Endothelial cell (in vitro differentiated cells): ENCODE measurements at regions not wholly inside any gene's neighbourhood (a gene's known extent, or its start where the extent isn't known, plus 50 kb on each side); places are given as distances from the start of the nearest gene placed in this dataset.

Source experiments
- DNase-seq: peaks from one replicate; pipeline ENCODE4 v3.0.0; 2021; ENCODE audit warnings: low spot score
- H3K27ac Mint-ChIP-seq: one replicate; pipeline ENCODE4 v1.8.0; 2021; ENCODE audit warnings: mixed read lengths, inconsistent platforms; ENCODE audit not compliant: unreplicated experiment
- H3K27me3 Mint-ChIP-seq: one replicate; pipeline ENCODE4 v1.8.0; 2021; ENCODE audit warnings: mild to moderate bottlenecking, moderate library complexity, mixed read lengths, inconsistent platforms; ENCODE audit not compliant: unreplicated experiment
- H3K36me3 Mint-ChIP-seq: one replicate; pipeline ENCODE4 v1.8.0; 2021; ENCODE audit warnings: mild to moderate bottlenecking, low read depth, mixed read lengths, inconsistent platforms; ENCODE audit not compliant: unreplicated experiment
- H3K4me1 Mint-ChIP-seq: one replicate; pipeline ENCODE4 v1.8.0; 2021; ENCODE audit warnings: mild to moderate bottlenecking, mixed read lengths, inconsistent platforms; ENCODE audit not compliant: unreplicated experiment
- H3K4me3 Mint-ChIP-seq: one replicate; pipeline ENCODE4 v1.8.0; 2021; ENCODE audit warnings: mild to moderate bottlenecking, mixed read lengths, inconsistent platforms; ENCODE audit not compliant: unreplicated experiment
- H3K9me3 Mint-ChIP-seq: one replicate; pipeline ENCODE4 v1.8.0; 2021; ENCODE audit warnings: mixed read lengths, inconsistent platforms; ENCODE audit not compliant: unreplicated experiment
- TF ChIP-seq, protein P1 (sequence below): fragments of 200-600 bp; sonication (generic); IDR thresholded peaks from one replicate; pipeline ENCODE4 v1.5.0; 2021; ENCODE audit warnings: antibody characterized with exemption; ENCODE audit not compliant: unreplicated experiment

DNA sequence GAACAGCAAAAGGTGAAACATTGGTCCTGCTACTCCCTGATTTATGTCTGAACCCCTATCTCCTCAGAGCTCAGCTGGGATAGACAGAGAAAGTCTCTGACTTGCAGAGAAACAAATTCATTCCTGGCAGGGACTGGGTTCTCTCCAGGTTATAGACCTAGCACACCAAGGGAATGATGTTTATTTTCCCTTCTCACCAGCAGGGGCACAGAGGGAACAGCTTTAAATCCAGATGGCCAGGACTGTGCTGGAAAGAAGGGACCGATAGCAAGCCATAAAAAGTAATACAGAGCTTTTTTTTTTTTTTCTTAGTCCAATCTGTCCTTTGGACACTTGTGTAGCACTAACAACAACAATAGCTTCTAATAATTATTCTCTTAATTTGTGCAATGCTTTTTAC, 141.1 kb upstream of the C9orf72 start:
- Mint-ChIP-seq H3K4me3 (no peak overlapping the region), H3K36me3 (no peaks in the 10 kb centered on the region), H3K27me3 (no peaks in the 10 kb centered on the region), H3K9me3 (no peaks in the 10 kb centered on the region), H3K4me1 (peaks cover 10% of the 10 kb centered on the region), H3K27ac (no peak overlapping the region)
- no peak for DNase-seq
- TF ChIP-seq, protein P1, sequence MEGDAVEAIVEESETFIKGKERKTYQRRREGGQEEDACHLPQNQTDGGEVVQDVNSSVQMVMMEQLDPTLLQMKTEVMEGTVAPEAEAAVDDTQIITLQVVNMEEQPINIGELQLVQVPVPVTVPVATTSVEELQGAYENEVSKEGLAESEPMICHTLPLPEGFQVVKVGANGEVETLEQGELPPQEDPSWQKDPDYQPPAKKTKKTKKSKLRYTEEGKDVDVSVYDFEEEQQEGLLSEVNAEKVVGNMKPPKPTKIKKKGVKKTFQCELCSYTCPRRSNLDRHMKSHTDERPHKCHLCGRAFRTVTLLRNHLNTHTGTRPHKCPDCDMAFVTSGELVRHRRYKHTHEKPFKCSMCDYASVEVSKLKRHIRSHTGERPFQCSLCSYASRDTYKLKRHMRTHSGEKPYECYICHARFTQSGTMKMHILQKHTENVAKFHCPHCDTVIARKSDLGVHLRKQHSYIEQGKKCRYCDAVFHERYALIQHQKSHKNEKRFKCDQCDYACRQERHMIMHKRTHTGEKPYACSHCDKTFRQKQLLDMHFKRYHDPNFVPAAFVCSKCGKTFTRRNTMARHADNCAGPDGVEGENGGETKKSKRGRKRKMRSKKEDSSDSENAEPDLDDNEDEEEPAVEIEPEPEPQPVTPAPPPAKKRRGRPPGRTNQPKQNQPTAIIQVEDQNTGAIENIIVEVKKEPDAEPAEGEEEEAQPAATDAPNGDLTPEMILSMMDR = peak; percentile 29

DNA sequence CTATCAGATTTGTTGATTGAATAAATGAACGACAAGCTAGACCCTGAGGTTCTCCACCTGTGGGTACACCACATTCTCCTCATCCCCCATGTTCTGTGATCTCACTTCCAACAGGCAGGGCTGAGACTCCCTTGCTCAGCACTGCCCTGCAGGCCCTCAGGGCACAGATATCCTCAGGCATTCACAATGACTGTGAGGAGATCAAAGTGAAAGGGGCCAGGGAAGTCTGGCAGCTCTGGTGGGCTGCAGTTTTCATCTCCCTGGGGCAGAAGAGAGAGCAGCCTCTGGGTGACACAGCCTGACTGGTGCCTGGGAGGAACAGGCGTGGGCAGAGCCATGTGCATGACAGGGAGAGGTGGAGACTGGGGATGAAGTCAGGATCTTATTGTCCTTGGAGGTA, 142.4 kb upstream of the C9orf72 start:
- Mint-ChIP-seq H3K4me3 (no peak overlapping the region), H3K36me3 (no peaks in the 10 kb centered on the region), H3K27ac (no peak overlapping the region), H3K4me1 (peaks cover 10% of the 10 kb centered on the region), H3K9me3 (no peaks in the 10 kb centered on the region), H3K27me3 (no peaks in the 10 kb centered on the region)
- TF ChIP-seq, protein P1 = no peak
- DNase-seq = no peak

DNA sequence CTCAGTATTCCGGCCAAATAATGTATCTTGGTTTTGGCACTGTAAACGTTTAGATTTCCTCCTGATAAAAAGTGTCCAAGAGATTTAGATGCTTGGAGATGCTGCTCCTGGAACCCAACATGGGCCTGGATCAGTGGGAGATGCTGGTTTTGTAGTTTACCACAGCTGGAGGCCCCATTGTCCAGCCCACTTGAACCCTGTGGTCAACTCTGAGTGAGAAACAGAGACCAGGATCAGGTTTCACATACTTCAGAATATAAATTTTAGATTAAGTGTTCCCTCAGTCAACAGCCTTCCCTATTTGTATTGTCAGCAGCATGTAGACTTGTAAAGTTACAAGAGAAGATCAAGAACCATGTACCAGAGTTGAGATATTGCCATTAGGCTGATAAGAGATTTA, 144.7 kb upstream of the C9orf72 start:
- Mint-ChIP-seq H3K36me3 (no peaks in the 10 kb centered on the region), H3K4me1 (no peaks in the 10 kb centered on the region)

DNA sequence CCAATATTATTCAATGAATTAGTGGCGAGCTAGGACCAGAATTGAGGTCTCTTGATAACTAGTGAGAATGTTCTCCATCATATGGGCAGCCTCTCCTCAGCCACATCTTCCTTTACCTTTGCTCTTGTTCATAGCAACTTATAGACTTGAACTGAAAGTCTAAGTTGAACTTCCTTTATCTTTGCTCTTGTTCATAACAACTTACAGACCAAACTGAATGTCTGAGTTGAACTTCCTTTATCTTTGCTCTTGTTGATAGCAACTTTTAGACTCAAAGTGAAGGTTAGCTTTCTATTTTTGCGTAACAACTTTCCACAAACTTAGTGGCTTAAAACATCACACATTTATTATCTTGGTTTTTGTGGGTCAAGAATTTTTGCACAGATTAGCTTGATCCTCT, 146.4 kb upstream of the C9orf72 start:
- no peaks in the 10 kb centered on the region for H3K4me1 Mint-ChIP-seq
- no peak overlapping the region for H3K27ac Mint-ChIP-seq
- TF ChIP-seq, protein P1 = no peak

More for the DNA sequence above, 144.7 kb upstream of the C9orf72 start:
- Mint-ChIP-seq H3K27me3 (no peaks in the 10 kb centered on the region), H3K9me3 (no peaks in the 10 kb centered on the region), H3K4me3 (no peak overlapping the region), H3K27ac (no peak overlapping the region)
- TF ChIP-seq, protein P1 = no peak
- no peak for DNase-seq

DNA sequence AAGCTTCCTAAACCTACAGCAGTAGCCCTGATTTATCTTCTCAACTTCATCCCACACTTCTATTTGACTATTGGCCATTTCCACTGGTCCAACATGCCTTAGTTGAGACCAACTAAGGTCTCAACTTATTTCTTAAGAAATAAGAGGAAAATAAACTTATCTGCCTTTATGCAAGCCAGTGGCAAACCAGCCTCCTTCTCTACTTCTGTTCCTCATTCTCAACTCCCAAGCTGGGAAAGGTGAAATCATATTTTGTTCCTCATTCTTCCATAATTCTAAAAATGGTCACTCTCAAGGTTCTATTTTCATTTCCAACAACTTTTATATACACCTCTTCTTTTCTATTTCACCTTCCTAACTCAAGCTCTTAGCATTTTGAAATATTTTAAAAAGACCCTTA, 149.6 kb upstream of the C9orf72 start:
- no peaks in the 10 kb centered on the region for H3K27me3 Mint-ChIP-seq
- H3K4me3 Mint-ChIP-seq = no peak overlapping the region
- no peak overlapping the region for H3K27ac Mint-ChIP-seq
- H3K4me1 Mint-ChIP-seq = no peaks in the 10 kb centered on the region
- TF ChIP-seq, protein P1 = no peak
- DNase-seq = no peak
- H3K9me3 Mint-ChIP-seq = no peaks in the 10 kb centered on the region
- H3K36me3 Mint-ChIP-seq = no peaks in the 10 kb centered on the region

More for the DNA sequence above, 146.4 kb upstream of the C9orf72 start:
- Mint-ChIP-seq H3K4me3 (no peak overlapping the region), H3K9me3 (no peaks in the 10 kb centered on the region), H3K36me3 (no peaks in the 10 kb centered on the region), H3K27me3 (no peaks in the 10 kb centered on the region)
- DNase-seq = no peak
